ENCODE measurements at regions not wholly inside any gene's neighbourhood (a gene's known extent, or its start where the extent isn't known, plus 50 kb on each side); places are given as distances from the start of the nearest gene placed in this dataset.

GRCh38 chr15:31463521-31464102 is 137.0 kb downstream of the KLF13 start:
- TF ChIP-seq CTCF (conservative IDR thresholded peaks at IDR 0.05 in 1 of 2, IDR thresholded peaks at IDR 0.05 in 1 of 2; ENCODE audit: low read depth in 1 of 2, low read length in 2 of 2) (no peak), EZH2 (IDR thresholded peaks at IDR 0.05; ENCODE audit: low read length, missing control alignments) (no peak)
